ENCODE measurements at regions not wholly inside any gene's neighbourhood (a gene's known extent, or its start where the extent isn't known, plus 50 kb on each side); places are given as distances from the start of the nearest gene placed in this dataset.

GRCh38 chr5:155406815-155407214, 393.3 kb downstream of the KIF4B start:
- TF ChIP-seq, protein P1, sequence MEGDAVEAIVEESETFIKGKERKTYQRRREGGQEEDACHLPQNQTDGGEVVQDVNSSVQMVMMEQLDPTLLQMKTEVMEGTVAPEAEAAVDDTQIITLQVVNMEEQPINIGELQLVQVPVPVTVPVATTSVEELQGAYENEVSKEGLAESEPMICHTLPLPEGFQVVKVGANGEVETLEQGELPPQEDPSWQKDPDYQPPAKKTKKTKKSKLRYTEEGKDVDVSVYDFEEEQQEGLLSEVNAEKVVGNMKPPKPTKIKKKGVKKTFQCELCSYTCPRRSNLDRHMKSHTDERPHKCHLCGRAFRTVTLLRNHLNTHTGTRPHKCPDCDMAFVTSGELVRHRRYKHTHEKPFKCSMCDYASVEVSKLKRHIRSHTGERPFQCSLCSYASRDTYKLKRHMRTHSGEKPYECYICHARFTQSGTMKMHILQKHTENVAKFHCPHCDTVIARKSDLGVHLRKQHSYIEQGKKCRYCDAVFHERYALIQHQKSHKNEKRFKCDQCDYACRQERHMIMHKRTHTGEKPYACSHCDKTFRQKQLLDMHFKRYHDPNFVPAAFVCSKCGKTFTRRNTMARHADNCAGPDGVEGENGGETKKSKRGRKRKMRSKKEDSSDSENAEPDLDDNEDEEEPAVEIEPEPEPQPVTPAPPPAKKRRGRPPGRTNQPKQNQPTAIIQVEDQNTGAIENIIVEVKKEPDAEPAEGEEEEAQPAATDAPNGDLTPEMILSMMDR (IDR thresholded peaks at IDR 0.05; ENCODE audit: insufficient read depth, low read depth, low read length), result no peak
- TF ChIP-seq EZH2 (IDR thresholded peaks at IDR 0.05; ENCODE audit: insufficient read depth, low read length), result no peak

Measured in astrocyte (in vitro differentiated cells and primary cell).